ENCODE measurements at regions not wholly inside any gene's neighbourhood (a gene's known extent, or its start where the extent isn't known, plus 50 kb on each side); places are given as distances from the start of the nearest gene placed in this dataset.

DNA sequence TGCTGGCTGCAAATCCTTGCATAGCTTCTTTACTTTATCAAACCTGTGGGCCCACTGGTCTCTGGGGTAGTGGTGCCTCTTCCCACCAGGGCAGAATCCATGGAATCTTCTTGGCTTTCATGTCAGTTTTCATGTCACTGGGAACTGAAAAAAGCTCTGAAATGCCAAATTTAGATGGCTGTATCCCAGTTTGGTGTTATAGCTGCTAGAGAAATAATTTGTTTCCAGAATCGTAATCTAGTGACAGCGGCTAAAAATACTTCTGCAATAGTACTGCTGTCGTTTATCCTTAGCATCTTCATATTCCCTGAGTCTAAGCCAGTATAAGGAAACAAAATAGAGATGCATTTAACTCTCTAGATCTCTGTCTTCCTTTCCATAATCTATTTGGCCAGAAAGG, 983.4 kb upstream of the FAT3 start:
- TF ChIP-seq POLR2AphosphoS5 (IDR thresholded peaks at IDR 0.05; ENCODE audit: low read depth) = no peak
- TF ChIP-seq, protein P1, sequence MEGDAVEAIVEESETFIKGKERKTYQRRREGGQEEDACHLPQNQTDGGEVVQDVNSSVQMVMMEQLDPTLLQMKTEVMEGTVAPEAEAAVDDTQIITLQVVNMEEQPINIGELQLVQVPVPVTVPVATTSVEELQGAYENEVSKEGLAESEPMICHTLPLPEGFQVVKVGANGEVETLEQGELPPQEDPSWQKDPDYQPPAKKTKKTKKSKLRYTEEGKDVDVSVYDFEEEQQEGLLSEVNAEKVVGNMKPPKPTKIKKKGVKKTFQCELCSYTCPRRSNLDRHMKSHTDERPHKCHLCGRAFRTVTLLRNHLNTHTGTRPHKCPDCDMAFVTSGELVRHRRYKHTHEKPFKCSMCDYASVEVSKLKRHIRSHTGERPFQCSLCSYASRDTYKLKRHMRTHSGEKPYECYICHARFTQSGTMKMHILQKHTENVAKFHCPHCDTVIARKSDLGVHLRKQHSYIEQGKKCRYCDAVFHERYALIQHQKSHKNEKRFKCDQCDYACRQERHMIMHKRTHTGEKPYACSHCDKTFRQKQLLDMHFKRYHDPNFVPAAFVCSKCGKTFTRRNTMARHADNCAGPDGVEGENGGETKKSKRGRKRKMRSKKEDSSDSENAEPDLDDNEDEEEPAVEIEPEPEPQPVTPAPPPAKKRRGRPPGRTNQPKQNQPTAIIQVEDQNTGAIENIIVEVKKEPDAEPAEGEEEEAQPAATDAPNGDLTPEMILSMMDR (IDR thresholded peaks at IDR 0.05; ENCODE audit: insufficient read depth, low read length) = no peak
- no peak for TF ChIP-seq GABPA (IDR thresholded peaks at IDR 0.05; ENCODE audit: low read depth)
